HCT116 (cell line): ENCODE measurements at regions not wholly inside any gene's neighbourhood (a gene's known extent, or its start where the extent isn't known, plus 50 kb on each side); places are given as distances from the start of the nearest gene placed in this dataset.

ENCODE experiments used
- ATAC-seq: fragments of 200-7000 bp; cut with Tn5 transposase; 2 replicates; pipeline ENCODE4 v1.9.1; 2020; ENCODE audit warnings: mild to moderate bottlenecking, moderate library complexity
- BruUV-seq: library from RNA; stranded (reverse); fragments of 400-500 nt; replicated peaks from 2 replicates; lab custom pipeline; 2021; lab: Mats Ljungman, UMichigan
- CTCF ChIA-PET: fragments of 300-600 bp; sonication (Branson Sonifier 250); formaldehyde crosslinking; loops from one replicate; lab custom pipeline; 2021; ENCODE audit warnings: antibody characterized with exemption; lab: Charles Lee
- POLR2A ChIA-PET: fragments of 300-600, 350-600 bp; sonication (Branson Sonifier 250); formaldehyde crosslinking; loops from one replicate; lab custom pipeline; 2021; ENCODE audit warnings: antibody characterized with exemption; lab: Charles Lee
- RAD21 ChIA-PET, 2 experiments: fragments of 300-600 bp; sonication (Branson Sonifier 250); formaldehyde crosslinking; loops; one replicate each; lab custom pipeline; 2023; ENCODE audit warnings: low total read pairs in 2 of 2; ENCODE audit not compliant: uncharacterized antibody in 2 of 2, unreplicated experiment in 2 of 2, low non-redundant PET in 1 of 2; lab: Charles Lee
- DNase-seq: peaks from one replicate; pipeline ENCODE4 v3.0.0-alpha.2; 2010; ENCODE audit warnings: low read depth, low spot score
- H2AFZ ChIP-seq: fragments of 200-600 bp; shearing (Covaris generic), sonication (generic); 2 replicates; pipeline ENCODE4 v1.6.1; 2017; ENCODE audit warnings: low read depth, mixed run types, mixed read lengths, antibody characterized with exemption, low read length; ENCODE audit not compliant: poor library complexity, severe bottlenecking
- H3K27ac ChIP-seq: 2 replicates; pipeline ENCODE4 v1.5.1; 2012; ENCODE audit warnings: low read depth, low read length
- H3K27me3 ChIP-seq: fragments of 200-600 bp; sonication (generic); 2 replicates; pipeline ENCODE4 v1.6.1; 2016; ENCODE audit warnings: mixed run types, low read length, mixed read lengths; ENCODE audit not compliant: insufficient read depth
- H3K36me3 ChIP-seq, 2 experiments: fragments of 200-500 bp in 1 of 2; fragments of 200-600 bp in 1 of 2; sonication (Bioruptor generic) in 1 of 2; sonication (generic) in 1 of 2; 2 replicates each; pipeline versions ENCODE4 v1.5.1 to v1.6.1; 2014 to 2016; ENCODE audit warnings: low read length in 2 of 2, inconsistent platforms in 1 of 2, mixed read lengths in 1 of 2, mixed run types in 1 of 2; ENCODE audit not compliant: insufficient read depth in 2 of 2, control insufficient read depth in 1 of 2
- H3K4me1 ChIP-seq, 2 experiments: fragments of 200-600 bp in 1 of 2; sonication (generic) in 1 of 2; 2 replicates each; pipeline versions ENCODE4 v1.5.1 to v1.6.1; 2012 to 2017; ENCODE audit warnings: low read length in 2 of 2, inconsistent platforms in 1 of 2, mild to moderate bottlenecking in 1 of 2, mixed read lengths in 1 of 2, mixed run types in 1 of 2, moderate library complexity in 1 of 2; ENCODE audit not compliant: insufficient read depth in 2 of 2, control insufficient read depth in 1 of 2
- H3K4me2 ChIP-seq: fragments of 200-600 bp; sonication (generic); 2 replicates; pipeline ENCODE4 v1.6.1; 2017; ENCODE audit warnings: mixed run types, low read length, mixed read lengths
- H3K4me3 ChIP-seq, 2 experiments: fragments of 200-600 bp in 1 of 2; sonication (generic) in 1 of 2; replicated peaks in 1 of 2; 2 replicates each; pipeline ENCODE4 v1.5.1; 2011 to 2016; ENCODE audit warnings: low read length in 2 of 2, control low read depth in 1 of 2, low read depth in 1 of 2, mild to moderate bottlenecking in 1 of 2, mixed read lengths in 1 of 2, mixed run types in 1 of 2
- H3K79me2 ChIP-seq: fragments of 200-600 bp; sonication (generic); 2 replicates; pipeline ENCODE4 v1.6.1; 2017; ENCODE audit warnings: mild to moderate bottlenecking, mixed run types, low read length, moderate library complexity, mixed read lengths; ENCODE audit not compliant: insufficient read depth
- H3K9ac ChIP-seq: fragments of 200-600 bp; sonication (generic); 2 replicates; pipeline ENCODE4 v1.6.1; 2016; ENCODE audit warnings: low read length, mixed read lengths
- H3K9me2 ChIP-seq: fragments of 200-600 bp; sonication (generic), shearing (Covaris generic); 2 replicates; pipeline ENCODE4 v1.6.1; 2017; ENCODE audit warnings: mixed run types, mild to moderate bottlenecking, moderate library complexity; ENCODE audit not compliant: insufficient read depth
- H3K9me3 ChIP-seq, 2 experiments: fragments of 200-500 bp in 1 of 2; fragments of 200-600 bp in 1 of 2; sonication (Bioruptor generic) in 1 of 2; sonication (generic) in 1 of 2; 2 replicates each; pipeline ENCODE4 v1.6.1; 2014 to 2017; ENCODE audit warnings: low read length in 2 of 2, mixed read lengths in 2 of 2, inconsistent platforms in 1 of 2, low read depth in 1 of 2, mild to moderate bottlenecking in 1 of 2, mixed run types in 1 of 2, moderate library complexity in 1 of 2; ENCODE audit not compliant: control insufficient read depth in 1 of 2, insufficient read depth in 1 of 2
- H4K20me1 ChIP-seq: fragments of 200-600 bp; sonication (generic), shearing (Covaris generic); 2 replicates; pipeline ENCODE4 v1.6.1; 2017; ENCODE audit warnings: mixed run types, mild to moderate bottlenecking, moderate library complexity; ENCODE audit not compliant: insufficient read depth
- CEBPB ChIP-seq: IDR thresholded peaks from 2 replicates; pipeline ENCODE4 v1.6.1; 2012; ENCODE audit warnings: low read depth
- CTCF ChIP-seq, 3 experiments: fragments of 200-600 bp in 1 of 3; sonication (generic) in 1 of 3; IDR thresholded peaks in 2 of 3; conservative IDR thresholded peaks in 1 of 3; 2 replicates each; pipeline ENCODE4 v1.5.1; 2012 to 2017; ENCODE audit warnings: low read depth in 2 of 3, low read length in 2 of 3, antibody characterized with exemption in 1 of 3, borderline replicate concordance in 1 of 3, control low read depth in 1 of 3, mild to moderate bottlenecking in 1 of 3, mixed read lengths in 1 of 3, mixed run types in 1 of 3, moderate library complexity in 1 of 3; ENCODE audit not compliant: insufficient read depth in 1 of 3
- EGR1 ChIP-seq: IDR thresholded peaks from 2 replicates; pipeline ENCODE4 v1.6.1; 2012; ENCODE audit warnings: low read depth
- EZH2 ChIP-seq: fragments of 200-600 bp; sonication (generic); IDR thresholded peaks from 2 replicates; pipeline ENCODE4 v1.6.1; 2017; ENCODE audit warnings: antibody characterized with exemption, mixed run types
- EZH2phosphoT487 ChIP-seq: fragments of 200-600 bp; IDR thresholded peaks from 2 replicates; pipeline ENCODE4 v1.6.1; 2018; ENCODE audit warnings: antibody characterized with exemption, borderline replicate concordance
- POLR2A ChIP-seq: IDR thresholded peaks from 2 replicates; pipeline ENCODE4 v1.7.0; 2011; ENCODE audit warnings: borderline replicate concordance; ENCODE audit not compliant: insufficient read depth, insufficient read length; ENCODE audit errors: extremely low read depth
- POLR2AphosphoS5 ChIP-seq: IDR thresholded peaks from 2 replicates; pipeline ENCODE4 v1.6.1; 2011; ENCODE audit warnings: mild to moderate bottlenecking, low read depth, low read length, moderate library complexity
- REST ChIP-seq: IDR thresholded peaks from 2 replicates; pipeline ENCODE4 v1.6.1; 2012; ENCODE audit warnings: low read depth
- SIN3A ChIP-seq: IDR thresholded peaks from 2 replicates; pipeline ENCODE4 v1.6.1; 2012; ENCODE audit warnings: low read depth
- intact Hi-C: fragments of 100-400 bp; cut with micrococcal nuclease; formaldehyde crosslinking; loops from 2 replicates; pipeline ENCODE4 v1.10.0; 2022
- TF ChIP-seq, protein P1 (sequence below): IDR thresholded peaks from 2 replicates; pipeline ENCODE4 v1.6.1; 2012
- TF ChIP-seq, protein P2 (sequence below): IDR thresholded peaks from 2 replicates; pipeline ENCODE4 v1.6.1; 2011; ENCODE audit warnings: mild to moderate bottlenecking, low read length, moderate library complexity; ENCODE audit not compliant: insufficient replicate concordance; ENCODE audit errors: extremely low read depth

DNA sequence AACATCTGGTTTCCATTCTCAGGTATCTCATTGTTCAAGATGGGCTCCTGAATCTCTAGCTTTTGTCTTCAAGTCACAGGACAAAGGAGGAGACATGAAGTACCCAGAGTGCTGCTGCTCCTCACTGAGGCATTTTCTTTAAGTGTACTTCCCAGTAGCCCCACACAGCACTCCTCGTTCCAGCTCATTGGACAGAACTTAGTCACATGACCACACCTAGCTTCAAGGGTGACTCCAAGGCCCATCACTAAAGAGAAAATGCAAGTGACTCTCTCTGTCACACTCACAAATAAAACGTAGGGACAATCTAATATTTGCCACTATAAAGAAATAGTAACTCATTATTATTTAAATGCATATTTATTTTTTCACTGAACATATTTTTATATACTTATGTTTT is 58.3 kb upstream of the NEUROD6 start:
- Histone ChIP-seq H3K9me3 (no peaks in the 10 kb centered on the region), H3K27ac (no peak overlapping the region), H3K36me3 (no peaks in the 10 kb centered on the region), H3K79me2 (no peaks in the 10 kb centered on the region), H3K4me1 (no peaks in the 10 kb centered on the region; a peak in 1 of 4 replicates), H3K9me2 (no peaks in the 10 kb centered on the region), H3K9ac (no peak overlapping the region), H3K27me3 (no peaks in the 10 kb centered on the region), H3K4me2 (no peak overlapping the region), H3K4me3 (no peak overlapping the region), H4K20me1 (no peaks in the 10 kb centered on the region), H2AFZ (no peak overlapping the region)
- peak; percentile 44; the same call in 1 of the 2 replicates for ATAC-seq
- intact Hi-C loops, result no loop called here
- BruUV-seq, result no TSS peak
- TF ChIP-seq, protein P1, sequence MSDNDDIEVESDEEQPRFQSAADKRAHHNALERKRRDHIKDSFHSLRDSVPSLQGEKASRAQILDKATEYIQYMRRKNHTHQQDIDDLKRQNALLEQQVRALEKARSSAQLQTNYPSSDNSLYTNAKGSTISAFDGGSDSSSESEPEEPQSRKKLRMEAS, result no peak
- CTCF ChIA-PET, result interaction anchor here (0.9 kb wide), 1 partner anchor 25 kb away, joined by 3 read pairs; no protein-coding TSS in a partner anchor
- RAD21 ChIA-PET, result no interaction called here
- POLR2A ChIA-PET, result no interaction called here
- no peak for DNase-seq

- H2AFZ ChIP-seq, result no peak overlapping the region
- ChIA-PET POLR2A (no interaction called here), RAD21 (no interaction called here), CTCF (no interaction called here)
- H3K27me3 ChIP-seq, result 0 out of 2 replicates have a peak, but pooled peaks cover 4% of the 10 kb centered on the region
- no peak overlapping the region for H3K9ac ChIP-seq
- no peaks in the 10 kb centered on the region for H3K36me3 ChIP-seq
- 0 out of 2 replicates have a peak, but pooled peaks cover 2% of the 10 kb centered on the region for H3K9me2 ChIP-seq
- H3K4me2 ChIP-seq, result no peak overlapping the region
- ATAC-seq (no peak), DNase-seq (no peak)
- no peaks in the 10 kb centered on the region for H4K20me1 ChIP-seq
- H3K4me3 ChIP-seq, result no peak overlapping the region
- intact Hi-C loops, result no loop called here
- H3K79me2 ChIP-seq, result no peaks in the 10 kb centered on the region
- no TSS peak for BruUV-seq
- H3K9me3 ChIP-seq, result no peaks in the 10 kb centered on the region
- H3K27ac ChIP-seq, result no peak overlapping the region
- H3K4me1 ChIP-seq, result peaks cover 0 to 7% of the 10 kb centered on the region in 2 experiments; a peak in 1 of 4 replicates
- no peak for TF ChIP-seq CTCF (IDR thresholded peaks at IDR 0.05 in 2 of 3, conservative IDR thresholded peaks at IDR 0.05 in 1 of 3; ENCODE audit: borderline replicate concordance in 1 of 3, insufficient read depth in 1 of 3, low read depth in 2 of 3, low read length in 2 of 3)
- TF ChIP-seq EGR1, result no peak
- TF ChIP-seq POLR2AphosphoS5, result no peak
- TF ChIP-seq REST, result no peak
- no peak for TF ChIP-seq SIN3A
- TF ChIP-seq, protein P1, result no peak
- TF ChIP-seq EZH2phosphoT487, result no peak
- TF ChIP-seq, protein P2, sequence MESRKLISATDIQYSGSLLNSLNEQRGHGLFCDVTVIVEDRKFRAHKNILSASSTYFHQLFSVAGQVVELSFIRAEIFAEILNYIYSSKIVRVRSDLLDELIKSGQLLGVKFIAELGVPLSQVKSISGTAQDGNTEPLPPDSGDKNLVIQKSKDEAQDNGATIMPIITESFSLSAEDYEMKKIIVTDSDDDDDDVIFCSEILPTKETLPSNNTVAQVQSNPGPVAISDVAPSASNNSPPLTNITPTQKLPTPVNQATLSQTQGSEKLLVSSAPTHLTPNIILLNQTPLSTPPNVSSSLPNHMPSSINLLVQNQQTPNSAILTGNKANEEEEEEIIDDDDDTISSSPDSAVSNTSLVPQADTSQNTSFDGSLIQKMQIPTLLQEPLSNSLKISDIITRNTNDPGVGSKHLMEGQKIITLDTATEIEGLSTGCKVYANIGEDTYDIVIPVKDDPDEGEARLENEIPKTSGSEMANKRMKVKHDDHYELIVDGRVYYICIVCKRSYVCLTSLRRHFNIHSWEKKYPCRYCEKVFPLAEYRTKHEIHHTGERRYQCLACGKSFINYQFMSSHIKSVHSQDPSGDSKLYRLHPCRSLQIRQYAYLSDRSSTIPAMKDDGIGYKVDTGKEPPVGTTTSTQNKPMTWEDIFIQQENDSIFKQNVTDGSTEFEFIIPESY, result no peak
- no peak for TF ChIP-seq POLR2A
- no peak for TF ChIP-seq CEBPB
- no peak for TF ChIP-seq EZH2
Measured at GRCh38 chr7:31407178-31407676, 66.7 kb upstream of the NEUROD6 start.
